ENCODE measurements at regions not wholly inside any gene's neighbourhood (a gene's known extent, or its start where the extent isn't known, plus 50 kb on each side); places are given as distances from the start of the nearest gene placed in this dataset.

- Histone ChIP-seq H3K4me2 (ENCODE audit: insufficient read depth in 1 of 2, low read depth in 2 of 2, low read length in 2 of 2) (no peak overlapping the region), H2BK20ac (ENCODE audit: low read length) (peak overlapping the region; percentile 69; the same call in 1 of the 2 replicates), H3K9ac (replicated peaks in 1 of 4; ENCODE audit: extremely low read depth in 1 of 4, low read depth in 3 of 4, low read length in 3 of 4) (no peak overlapping the region), H4K8ac (ENCODE audit: extremely low read depth, insufficient read depth, low read length) (no peak overlapping the region), H2AK5ac (ENCODE audit: low read depth, low read length) (peak overlapping the region; percentile 24; the same call in 1 of the 2 replicates), H2BK120ac (replicated peaks; ENCODE audit: low read depth, low read length) (no peak overlapping the region), H2BK5ac (ENCODE audit: low read depth, low read length) (no peak overlapping the region; the same call in 1 of the 2 replicates), H4K5ac (ENCODE audit: insufficient read length, low read depth, low read length) (no peak overlapping the region), H4K91ac (replicated peaks; ENCODE audit: insufficient read length, low read length) (peak overlapping the region; percentile 14), H3K9me3 (ENCODE audit: insufficient read depth in 2 of 2, low read depth in 1 of 2, low read length in 1 of 2) (peaks cover 0 to 5% of the 10 kb centered on the region in 2 experiments; a peak in 2 of 4 replicates), H3K36me3 (ENCODE audit: control insufficient read depth in 2 of 4, insufficient read depth in 4 of 4, low read length in 3 of 4) (no peaks in the 10 kb centered on the region), H3K4me3 (ENCODE audit: extremely low read depth in 1 of 4, insufficient read depth in 2 of 4, low read depth in 3 of 4, low read length in 4 of 4) (no peak overlapping the region), H2AFZ (ENCODE audit: low read length) (no peak overlapping the region), H4K20me1 (replicated peaks in 1 of 2; ENCODE audit: control insufficient read depth in 1 of 2, insufficient read depth in 2 of 2, low read length in 2 of 2) (peaks cover 0 to 4% of the 10 kb centered on the region in 2 experiments), H3K4me1 (replicated peaks in 1 of 4; ENCODE audit: control insufficient read depth in 3 of 4, insufficient read depth in 4 of 4, low read length in 3 of 4) (peaks cover 4 to 37% (median 17%) of the 10 kb centered on the region in 4 experiments), H2BK15ac (ENCODE audit: low read length) (0 out of 2 replicates have a peak overlapping the region, but pooled peaks have one; percentile 49), H3K27ac (ENCODE audit: low read depth, low read length) (no peak overlapping the region), H2BK12ac (ENCODE audit: low read depth, low read length) (peak overlapping the region; percentile 3; the same call in 1 of the 2 replicates), H3K79me1 (ENCODE audit: low read depth, low read length) (no peaks in the 10 kb centered on the region), H3K14ac (ENCODE audit: insufficient read length) (no peak overlapping the region), H3K4ac (replicated peaks; ENCODE audit: insufficient read length, low read depth, low read length) (no peak overlapping the region), H3K79me2 (ENCODE audit: control insufficient read depth in 1 of 2, insufficient read depth in 2 of 2, low read length in 2 of 2) (no peaks in the 10 kb centered on the region), H3K56ac (replicated peaks; ENCODE audit: insufficient read length, low read depth, low read length) (no peak overlapping the region), H3K27me3 (replicated peaks in 1 of 4; ENCODE audit: control insufficient read depth in 3 of 4, extremely low read depth in 1 of 4, insufficient read depth in 3 of 4, low read length in 3 of 4) (no peaks in the 10 kb centered on the region; a peak in 3 of 7 replicates), H3K23me2 (ENCODE audit: low read depth, low read length) (peaks cover 10% of the 10 kb centered on the region; the same call in 1 of the 2 replicates), H3K23ac (ENCODE audit: insufficient read length) (no peak overlapping the region), H3K18ac (ENCODE audit: extremely low read depth, low read length) (peak overlapping the region; percentile 34; the same call in 1 of the 2 replicates)
- POLR2A ChIA-PET (ENCODE audit: partially characterized antibody): interaction anchor here (1.0 to 1.1 kb wide), 2 partner anchors 49 to 54 kb away, joined by 3 read pairs; no protein-coding TSS in a partner anchor
- WGBS, 2 experiments (ENCODE audit: extremely low coverage in 1 of 2, insufficient coverage in 1 of 2, insufficient read length in 1 of 2, insufficient replicate concordance in 2 of 2, low coverage in 1 of 2, low lambda C conversion rate in 2 of 2, missing lambda C conversion rate in 1 of 2): 85% methylated on average over 25 of the region's 25 CpGs; no CpG with 5 or more reads in 1 of the 2 experiments
- FAIRE-seq: no peak
- no peak for TF ChIP-seq CHD2 (IDR thresholded peaks at IDR 0.05; ENCODE audit: low read length)
- TF ChIP-seq, protein P1, sequence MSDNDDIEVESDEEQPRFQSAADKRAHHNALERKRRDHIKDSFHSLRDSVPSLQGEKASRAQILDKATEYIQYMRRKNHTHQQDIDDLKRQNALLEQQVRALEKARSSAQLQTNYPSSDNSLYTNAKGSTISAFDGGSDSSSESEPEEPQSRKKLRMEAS (IDR thresholded peaks at IDR 0.05): 0 out of 2 replicates have a peak, but pooled peaks have one; percentile 9
- peak in 1 of 2 experiments; percentile 45 for DNase-seq (ENCODE audit: low read depth in 1 of 2, low spot score in 2 of 2)
- CTCF ChIA-PET (ENCODE audit: partially characterized antibody): interaction anchor here (0.6 to 1.1 kb wide), 2 partner anchors 17 to 234 kb away, joined by 3 read pairs; no protein-coding TSS in a partner anchor
Measured at GRCh38 chr9:129406278-129407225, 214.3 kb downstream of the C9orf50 start.
